Amniotic stem cell (primary cell): ENCODE measurements at regions not wholly inside any gene's neighbourhood (a gene's known extent, or its start where the extent isn't known, plus 50 kb on each side); places are given as distances from the start of the nearest gene placed in this dataset.

Experiments used
- DNase-seq: peaks from one replicate; lab custom pipeline; 2025; lab: John Stamatoyannopoulos, UW

DNA sequence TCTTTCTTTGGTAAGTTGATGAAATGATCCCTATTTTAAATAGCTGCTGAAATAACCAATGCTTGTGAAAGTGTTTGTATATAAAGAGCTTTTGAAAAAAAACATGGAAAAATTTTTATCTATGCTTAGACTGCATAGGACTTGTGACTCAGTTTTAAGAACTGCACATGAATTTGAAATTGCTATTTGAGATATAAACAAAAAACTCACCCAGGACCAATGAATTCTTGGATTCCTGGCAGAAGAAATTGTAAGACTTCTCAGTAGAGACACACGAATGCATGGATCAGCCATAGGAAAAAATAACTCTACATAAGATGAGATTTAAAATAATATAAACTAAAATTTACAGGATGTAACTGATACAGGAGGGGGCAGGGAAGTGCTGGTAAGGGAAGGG, 278.8 kb upstream of the SORCS1 start:
- no peak for DNase-seq

DNA sequence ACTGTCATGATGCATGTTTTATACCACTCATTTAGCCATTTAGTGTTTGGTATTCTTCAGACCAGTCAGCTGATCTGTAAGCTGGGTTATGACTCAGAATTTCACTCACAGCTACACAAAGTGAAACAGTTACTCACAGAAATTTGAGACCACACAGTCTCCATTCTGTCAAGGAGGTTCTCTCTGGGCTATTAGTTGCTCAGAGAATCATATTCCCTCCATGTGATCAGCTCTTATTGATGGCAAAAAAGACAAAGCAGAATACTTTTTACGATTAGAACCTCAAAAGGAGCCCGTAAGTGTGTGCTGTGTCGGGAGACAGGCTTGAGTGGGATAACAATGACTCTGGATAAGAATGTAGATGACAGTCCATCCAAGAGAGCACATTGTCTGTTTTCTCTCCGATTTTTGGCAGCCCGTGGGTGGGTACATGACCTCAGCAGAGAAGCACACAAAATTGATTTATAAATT, 277.6 kb upstream of the SORCS1 start:
- no peak for DNase-seq

DNA sequence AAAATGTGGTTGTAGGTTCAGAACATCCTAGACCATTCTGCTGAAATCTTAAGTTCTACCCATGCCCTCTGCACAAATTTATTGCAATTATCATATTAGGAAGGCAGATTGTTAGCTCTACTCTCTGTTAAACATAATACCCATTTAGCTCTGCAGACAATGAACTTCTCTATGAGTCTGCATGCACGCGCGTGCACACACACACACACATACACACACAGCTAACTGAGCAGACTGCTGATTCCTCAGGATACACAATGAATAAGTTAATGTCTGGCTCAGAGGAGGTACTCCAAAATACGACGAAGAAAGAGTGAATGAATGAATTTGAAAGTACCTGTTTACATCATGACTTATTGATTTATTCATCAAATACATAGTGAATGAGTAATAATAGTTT, 276.2 kb upstream of the SORCS1 start:
- no peak for DNase-seq

DNA sequence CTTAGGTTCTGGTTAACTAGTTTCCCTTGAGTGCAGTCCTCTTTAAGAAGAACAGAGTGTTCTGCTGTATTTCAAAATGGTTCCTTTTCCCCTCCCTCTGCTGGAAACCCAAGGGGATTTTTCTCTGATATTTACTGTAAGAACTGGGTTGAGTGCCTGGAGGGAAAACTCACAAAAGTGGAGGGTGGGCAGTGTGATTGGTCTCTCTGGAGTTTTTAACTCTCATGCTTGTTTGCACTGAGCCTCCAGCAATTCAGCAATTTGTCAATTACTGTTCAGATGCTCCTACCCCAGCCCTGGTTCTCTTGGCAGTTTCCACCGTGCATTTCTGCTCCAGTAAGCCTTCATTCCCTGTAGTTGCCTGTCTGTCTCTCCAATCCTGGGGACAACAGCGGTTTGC, 273.4 kb upstream of the SORCS1 start:
- no peak for DNase-seq

DNA sequence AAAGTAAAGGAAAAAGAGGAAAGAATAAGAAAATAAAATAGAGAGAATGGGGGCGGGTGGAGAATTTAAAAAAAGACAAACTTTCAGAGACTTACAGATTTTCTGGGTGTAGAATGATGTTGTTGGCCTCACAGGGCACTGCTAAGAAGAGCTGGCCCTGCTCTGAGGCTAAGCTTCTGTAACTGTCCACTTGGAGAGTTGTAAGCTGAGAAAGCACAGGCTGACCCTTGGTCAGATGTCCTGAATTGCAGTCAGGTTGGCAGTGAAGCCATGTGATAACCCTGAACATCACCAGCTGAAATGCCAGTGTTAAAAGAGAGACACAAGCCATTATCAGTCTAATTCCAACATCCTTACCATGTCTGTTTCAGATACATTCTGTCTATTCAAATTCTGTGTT, 272.1 kb upstream of the SORCS1 start:
- no peak for DNase-seq

DNA sequence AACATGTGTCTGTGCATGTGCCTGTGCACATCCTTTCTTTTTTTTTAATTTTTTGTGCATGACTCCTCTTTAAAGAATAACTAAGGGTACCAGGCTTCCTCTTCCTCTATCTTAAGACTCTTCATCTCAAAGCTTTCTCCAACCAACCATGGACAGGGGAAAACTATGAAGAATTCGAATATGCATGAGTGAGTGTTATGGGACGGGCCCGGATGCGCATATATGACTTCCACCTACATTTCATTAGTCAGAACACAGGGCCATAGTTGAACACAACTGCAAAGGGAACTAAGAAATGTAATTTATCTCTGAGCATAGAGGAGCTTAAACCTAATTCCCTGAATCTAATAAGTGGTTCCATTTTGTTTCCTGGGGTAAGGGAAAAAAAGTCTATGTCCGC, 270.3 kb upstream of the SORCS1 start:
- DNase-seq = no peak

DNA sequence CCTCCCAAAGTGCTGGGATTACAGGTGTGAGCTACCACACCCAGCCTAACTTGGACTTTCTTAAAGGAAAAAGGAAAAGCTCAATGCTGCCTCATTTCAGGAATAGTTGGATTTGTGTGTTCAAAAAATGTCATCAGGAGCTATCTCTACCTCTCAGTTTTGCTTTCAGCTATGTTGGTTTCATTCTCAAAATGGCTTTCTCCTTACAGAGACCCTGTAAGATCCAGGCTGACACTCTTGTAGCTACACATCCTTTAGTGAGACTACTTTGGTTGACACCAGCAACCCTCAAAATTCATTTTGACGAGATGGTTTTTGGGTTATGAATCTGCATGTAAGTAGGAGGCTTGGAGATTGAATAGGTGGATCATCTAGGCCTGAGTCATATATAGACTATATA, 269.7 kb upstream of the SORCS1 start:
- no peak for DNase-seq

DNA sequence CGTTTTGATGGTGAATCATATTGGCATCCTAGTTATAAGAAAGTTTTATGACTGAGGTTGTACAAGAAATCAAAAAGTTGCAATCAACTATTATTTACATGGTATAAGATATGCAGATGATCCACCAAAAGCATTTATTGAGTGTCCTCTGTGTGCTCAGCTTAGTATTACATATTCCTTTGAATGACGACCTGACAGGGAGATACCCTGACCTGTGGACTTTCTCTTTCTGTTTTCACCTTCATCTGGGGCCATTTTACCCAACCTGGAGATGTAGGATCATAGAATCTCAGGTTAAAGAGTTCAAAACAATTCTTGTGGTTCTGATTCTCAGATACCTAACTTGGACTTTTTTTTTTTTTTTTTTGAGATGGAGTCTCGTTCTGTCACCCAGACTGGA, 269.1 kb upstream of the SORCS1 start:
- DNase-seq = no peak

DNA sequence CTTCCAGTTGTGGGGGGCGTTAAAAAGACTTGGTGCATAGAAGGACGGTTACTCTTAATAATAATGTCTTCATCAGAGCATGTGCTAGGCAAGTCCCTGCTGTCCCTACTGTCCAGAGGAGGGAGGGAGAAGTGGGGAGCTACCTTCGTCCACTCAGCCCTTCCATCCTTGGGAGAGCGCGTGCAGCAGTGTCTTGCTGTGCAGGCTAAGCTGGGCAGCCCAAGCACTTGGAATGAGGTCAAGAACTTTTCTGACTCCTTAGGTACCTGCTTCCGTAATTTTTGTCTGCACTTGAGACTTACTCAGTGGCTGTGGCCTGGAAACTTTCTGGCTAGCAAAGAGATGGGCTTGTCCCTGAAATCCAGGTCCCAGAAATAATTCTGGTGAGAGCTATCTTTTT, 265.9 kb upstream of the SORCS1 start:
- DNase-seq = no peak

DNA sequence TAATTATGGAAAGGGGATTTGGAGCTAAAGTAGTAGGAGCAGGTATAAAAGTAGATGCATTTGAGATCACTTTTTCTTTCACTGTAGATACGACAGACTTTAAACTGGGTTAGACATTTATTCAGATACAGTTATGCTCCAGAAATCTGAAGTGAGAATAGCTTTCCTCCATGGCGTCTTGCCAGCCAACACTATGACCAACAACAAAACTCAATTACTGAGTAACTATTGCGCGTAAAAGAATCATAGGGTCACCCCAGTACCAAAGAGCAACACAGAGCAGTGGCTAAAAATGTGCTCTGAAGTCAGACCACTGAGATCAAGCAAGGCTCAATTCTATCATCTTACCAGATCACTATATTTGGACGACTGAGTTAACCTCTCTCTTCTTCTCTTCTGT, 262.5 kb upstream of the SORCS1 start:
- no peak for DNase-seq

DNA sequence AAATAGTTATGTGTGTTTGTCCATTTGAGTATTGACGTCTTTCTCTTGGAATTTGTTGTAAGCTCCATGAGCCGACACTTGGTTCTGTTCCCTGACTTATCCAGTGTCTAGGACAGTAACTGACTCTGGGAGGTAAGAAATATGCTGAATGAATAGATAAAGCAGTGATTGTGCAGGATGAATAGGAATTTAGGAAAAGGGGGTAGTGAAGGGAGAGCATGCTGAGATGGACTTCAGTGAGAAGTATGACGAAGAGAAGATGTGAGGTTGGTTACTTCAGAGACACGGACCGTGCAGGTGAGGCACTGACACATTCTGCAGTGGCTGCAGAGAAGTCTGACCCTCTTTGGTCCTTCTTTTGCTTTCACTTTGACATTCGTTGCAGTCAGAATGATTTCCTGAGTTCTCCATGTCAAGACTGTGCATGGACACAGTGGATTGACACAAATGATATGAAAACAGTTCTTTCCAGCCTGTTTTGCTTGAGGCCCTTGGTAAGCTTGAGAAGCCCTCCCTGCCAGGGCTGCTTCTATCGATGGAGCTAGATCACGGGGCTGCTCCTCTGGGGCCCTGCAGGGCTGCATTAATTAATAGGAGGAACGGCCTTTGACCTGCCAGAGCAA, 261.5 kb upstream of the SORCS1 start:
- no peak for DNase-seq

DNA sequence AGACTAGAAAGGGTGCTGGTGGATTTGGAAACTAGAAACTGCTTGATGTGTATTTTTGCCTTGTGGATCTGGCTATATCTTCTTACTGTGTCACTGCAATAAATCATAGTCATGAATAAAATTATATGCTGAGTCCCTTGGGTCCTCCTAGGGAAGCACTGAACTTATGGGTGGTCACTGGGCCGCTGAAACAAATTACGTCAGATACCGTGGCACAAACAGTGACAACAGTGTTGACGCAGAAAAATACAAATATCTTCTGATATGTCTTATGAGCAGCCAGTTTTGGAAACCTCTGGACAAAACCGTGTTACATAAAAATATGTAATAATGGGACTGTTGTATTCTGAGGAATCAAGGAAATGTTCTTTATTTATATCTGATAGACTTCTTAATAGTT, 260.1 kb upstream of the SORCS1 start:
- no peak for DNase-seq

DNA sequence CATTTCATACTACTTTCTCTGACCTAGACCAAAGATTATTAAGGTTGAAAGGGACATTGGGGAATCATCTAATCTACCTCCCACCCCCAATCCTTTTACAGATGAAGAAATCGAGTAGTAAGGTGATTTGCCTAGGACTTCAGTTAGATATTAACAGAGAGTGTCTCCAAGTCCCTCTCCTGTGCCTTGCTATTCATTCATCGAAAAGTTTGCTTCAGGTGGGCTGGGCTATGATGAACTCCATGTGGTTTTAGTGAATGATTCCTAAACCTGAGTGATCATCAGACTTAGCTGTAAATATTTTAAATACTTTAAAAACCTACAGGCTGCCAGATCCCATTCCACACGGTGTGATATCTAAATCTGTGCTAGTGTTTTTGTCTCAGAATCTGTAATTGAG, 259.4 kb upstream of the SORCS1 start:
- DNase-seq = no peak

DNA sequence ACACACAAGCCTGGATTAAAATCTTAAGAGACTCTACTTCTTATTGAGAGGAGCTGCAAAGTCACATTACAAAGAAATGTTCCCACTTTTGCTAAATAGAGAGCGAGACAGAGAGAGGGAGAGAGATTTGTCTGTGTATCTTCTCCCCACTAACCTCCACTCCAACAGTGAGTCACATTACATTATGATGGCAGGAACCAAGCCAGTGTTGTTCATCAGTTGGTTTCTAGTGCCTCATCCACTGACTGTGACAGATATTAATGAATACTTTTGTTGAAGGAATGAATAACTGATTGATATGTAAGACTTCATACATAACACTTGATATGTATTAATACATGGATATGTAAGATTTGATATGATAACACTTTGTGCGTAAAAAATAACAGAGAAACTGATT, 258.2 kb upstream of the SORCS1 start:
- no peak for DNase-seq

DNA sequence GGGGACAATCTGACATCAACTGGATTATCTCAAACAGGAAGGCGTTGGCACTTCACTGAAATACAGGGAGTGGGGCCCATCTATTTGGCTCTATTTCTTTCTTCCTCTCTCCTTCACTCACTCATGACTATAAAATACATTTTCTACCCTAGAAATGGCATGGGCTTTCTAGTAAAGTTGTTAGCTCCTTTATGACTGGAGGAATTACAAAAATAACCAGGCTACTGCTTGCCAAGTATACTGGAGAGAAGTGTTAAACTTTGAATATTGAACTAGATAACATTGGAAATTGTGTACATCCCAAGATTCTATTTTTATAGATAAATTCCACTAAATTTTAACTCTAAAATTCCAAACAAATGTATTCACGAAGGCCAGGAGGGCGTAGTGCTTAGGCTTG, 255.7 kb upstream of the SORCS1 start:
- no peak for DNase-seq

DNA sequence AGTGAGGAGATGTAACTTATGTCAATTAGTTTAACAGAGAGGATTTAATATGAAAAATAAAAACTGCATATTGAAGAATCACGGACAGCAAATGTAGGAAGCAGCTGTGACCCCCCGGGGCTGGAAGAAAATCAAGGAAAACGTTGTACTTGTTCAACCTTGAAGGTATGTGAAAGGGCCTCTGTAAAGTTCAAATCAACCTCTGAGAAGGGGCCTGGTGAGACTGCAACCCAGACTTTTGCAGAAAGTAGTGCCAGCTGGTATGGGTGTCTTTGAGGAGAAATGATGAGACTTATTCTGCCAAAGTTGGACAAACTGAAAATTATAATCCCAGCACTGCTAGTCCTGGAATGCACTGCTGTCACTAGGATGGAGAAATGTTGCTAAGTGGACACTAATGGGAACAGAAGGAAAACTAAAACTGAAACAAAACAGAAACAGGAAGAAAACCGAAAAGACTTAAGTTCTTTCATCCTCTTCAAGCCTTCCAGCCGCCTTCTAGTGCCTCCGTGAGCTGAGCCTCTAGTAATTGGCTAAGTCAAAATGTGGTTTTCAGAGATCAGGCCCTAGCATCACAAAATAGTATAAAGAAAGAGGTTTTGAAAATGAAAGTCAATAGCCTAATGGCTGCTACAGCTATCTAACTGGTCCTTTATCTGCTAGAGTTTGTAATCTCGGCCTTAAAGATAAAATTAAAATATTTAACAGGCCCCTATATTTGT, 253.7 kb upstream of the SORCS1 start:
- DNase-seq = no peak

DNA sequence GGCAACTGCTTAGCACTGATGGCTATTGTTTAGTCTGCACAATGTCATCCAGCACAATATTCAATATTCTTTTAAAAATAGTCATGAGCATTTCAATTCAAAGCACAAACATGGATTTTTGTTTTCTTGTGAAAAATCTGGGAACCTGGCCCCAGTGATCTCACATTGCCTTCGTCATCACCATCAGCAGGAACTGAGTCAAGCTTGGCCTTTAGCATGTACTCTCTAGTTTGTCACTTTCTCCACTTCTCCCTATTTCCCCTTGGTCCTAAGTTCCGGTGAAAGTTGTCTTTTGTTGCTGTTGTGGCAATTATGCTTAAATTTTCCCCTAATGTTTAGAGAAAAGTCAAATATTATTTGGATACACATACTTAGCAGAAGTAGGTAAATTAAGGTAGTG, 252.9 kb upstream of the SORCS1 start:
- no peak for DNase-seq

DNA sequence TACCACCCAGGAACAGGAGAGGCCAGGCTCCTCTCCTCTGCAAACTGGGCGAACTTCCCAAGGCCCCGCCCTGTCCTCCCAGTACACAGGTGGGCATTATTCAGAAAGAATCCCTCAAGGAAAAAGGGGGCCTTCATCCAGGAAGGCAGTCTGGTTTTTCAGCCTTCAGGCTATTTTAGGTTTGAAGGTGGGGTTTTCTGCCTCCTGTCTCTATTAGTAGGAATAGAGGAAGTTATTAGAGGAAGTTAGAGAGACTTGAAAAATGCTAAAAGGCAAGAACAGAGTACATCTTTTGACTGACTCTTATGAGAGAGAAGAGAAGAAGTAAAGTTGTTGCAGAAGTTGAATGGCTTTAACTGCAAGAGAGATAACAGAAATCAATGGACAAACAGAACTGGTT, 250.9 kb upstream of the SORCS1 start:
- DNase-seq = no peak

DNA sequence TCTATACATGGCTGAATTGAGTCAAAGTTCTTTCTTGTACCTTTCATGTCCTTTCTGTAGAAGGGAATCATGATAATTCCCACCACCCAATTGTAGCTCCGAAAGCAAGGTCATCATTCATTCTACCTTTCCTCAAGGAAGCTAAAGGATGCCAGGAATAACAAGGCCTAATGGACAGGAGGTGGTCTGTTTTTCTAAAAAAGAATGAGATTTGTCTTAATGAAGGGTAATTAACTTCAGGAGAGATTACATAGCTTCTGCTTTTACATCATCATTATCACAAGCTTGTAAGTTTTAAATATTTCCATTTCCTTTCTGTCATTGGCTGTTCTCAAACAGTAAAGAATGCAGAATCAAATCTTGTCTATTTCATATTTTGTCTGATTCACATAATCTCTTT, 249.5 kb upstream of the SORCS1 start:
- no peak for DNase-seq

DNA sequence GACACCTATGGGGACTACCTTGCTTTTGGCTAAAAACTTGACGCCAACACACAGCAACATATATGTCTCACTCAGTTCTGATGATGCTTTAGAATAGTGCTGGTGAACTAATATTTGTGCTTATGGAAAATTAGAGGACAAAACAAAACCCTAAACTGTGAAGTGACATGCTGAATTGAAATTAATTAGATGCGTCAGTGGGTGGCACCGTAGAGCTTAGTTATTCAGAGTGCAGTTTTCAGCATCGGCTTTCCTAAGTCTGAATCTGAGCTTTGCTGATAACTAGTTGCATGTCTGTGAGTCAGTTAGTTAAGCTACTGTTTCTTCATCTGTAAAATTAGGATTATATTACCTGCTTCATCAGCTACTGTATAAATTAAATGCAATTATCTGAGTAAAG, 245.0 kb upstream of the SORCS1 start:
- no peak for DNase-seq

DNA sequence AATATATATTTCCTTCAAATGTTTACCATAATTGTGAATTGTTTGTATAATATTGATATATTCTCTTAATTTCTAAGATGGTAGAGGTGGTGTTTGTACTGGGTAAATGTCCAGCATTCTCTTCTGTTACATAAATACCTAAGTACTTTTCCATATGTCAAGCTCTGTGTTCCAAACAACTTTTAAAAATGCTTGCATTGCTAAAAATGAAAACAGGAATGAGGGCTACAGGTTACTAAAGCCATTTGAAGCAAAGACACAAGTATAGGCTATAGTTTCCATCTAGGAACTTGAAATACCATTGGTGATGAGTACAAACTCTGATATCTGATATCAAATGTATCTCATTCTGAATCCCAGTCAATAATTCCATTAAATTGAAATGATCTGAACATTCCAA, 233.6 kb upstream of the SORCS1 start:
- no peak for DNase-seq

DNA sequence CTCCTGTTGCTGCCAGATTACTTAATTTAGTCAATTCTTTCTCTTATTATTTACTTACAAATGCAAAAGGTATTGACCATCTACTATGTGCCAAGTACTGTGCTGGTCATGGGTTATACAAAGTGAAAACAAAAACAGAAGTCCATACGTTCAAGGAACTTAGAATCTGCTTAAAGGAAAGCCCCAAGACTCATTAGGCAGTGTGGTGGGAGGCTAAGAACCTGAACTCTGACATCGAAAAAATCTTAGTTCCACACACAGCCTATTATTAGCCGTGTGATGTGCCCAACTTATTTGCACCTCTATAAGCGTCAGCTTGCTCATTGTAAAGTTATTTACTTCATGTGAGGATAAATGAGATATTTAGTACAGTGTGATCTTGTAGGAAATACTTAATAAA, 227.4 kb upstream of the SORCS1 start:
- DNase-seq = no peak

DNA sequence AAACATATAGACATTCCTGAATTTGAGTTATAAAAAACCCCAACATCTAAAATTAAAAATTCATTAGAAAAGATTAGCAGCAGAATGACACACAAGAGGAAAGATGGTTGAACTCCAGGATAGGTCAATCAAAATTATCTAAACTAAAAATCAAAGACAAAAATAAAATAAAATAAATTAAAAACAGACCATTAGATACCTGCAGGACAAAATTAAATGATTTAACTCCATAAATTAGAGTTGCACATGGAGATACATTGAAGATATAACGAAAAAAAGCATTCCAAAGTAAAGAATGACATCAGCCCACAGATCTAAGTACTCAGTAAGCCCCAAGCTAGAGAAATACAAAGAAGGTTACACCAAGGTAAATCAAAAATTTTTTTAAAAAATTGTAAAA, 226.1 kb upstream of the SORCS1 start:
- DNase-seq = no peak

DNA sequence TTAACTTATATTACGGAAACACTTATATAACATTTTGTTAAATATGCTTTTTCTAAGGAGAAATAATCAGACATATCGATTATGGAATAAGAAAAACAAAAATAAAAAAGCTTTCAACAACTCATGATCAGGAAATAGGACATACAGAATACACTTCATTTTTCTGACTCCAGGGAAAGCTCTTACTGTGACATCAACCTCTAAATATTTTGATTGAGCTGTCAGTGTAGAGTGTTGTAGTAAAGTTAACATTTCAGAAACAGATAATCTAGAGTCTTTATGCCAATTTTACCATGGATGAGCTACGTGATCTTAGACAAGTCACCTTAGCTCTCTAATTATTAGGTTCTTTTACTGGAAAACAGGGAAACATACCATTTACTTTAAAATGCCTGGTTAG, 218.9 kb upstream of the SORCS1 start:
- no peak for DNase-seq
